ENCODE measurements at regions not wholly inside any gene's neighbourhood (a gene's known extent, or its start where the extent isn't known, plus 50 kb on each side); places are given as distances from the start of the nearest gene placed in this dataset.

DNA sequence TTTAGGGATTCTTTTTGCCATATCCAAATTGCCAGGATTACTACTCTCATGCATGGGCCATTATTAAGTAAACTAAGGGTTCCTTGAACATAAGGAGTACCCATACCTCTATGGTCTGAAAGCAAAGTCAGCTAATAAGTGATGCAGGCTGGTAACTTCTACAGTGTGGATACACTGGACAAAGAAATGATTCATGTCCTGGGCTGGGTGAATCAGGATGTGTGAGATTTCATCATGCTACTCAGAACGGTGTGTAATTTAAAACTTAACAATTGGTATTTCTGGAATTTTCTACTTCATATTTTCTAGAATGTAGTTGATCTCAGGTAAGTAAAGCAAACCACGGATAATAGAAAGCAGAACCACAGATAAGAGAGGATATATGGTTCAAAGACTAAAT lies 428.8 kb downstream of the CHSY3 start:
- Histone ChIP-seq H3K36me3 (no peaks in the 10 kb centered on the region), H3K27ac (no peak overlapping the region), H3K4me1 (no peaks in the 10 kb centered on the region), H3K27me3 (no peaks in the 10 kb centered on the region), H3K4me3 (no peak overlapping the region), H3K9me3 (no peaks in the 10 kb centered on the region)
- DNase-seq, result no peak
- WGBS, 2 donors (ENCODE audit: low coverage in 1 of 2), result 67 to 76% methylated on average over 2 of the region's 2 CpGs
- intact Hi-C loops (cut with DNase I; ENCODE audit: low total_unique reads), result no loop called here
- no peak for TF ChIP-seq EP300 (IDR thresholded peaks at IDR 0.05; ENCODE audit: low read depth)
- TF ChIP-seq, protein P1, sequence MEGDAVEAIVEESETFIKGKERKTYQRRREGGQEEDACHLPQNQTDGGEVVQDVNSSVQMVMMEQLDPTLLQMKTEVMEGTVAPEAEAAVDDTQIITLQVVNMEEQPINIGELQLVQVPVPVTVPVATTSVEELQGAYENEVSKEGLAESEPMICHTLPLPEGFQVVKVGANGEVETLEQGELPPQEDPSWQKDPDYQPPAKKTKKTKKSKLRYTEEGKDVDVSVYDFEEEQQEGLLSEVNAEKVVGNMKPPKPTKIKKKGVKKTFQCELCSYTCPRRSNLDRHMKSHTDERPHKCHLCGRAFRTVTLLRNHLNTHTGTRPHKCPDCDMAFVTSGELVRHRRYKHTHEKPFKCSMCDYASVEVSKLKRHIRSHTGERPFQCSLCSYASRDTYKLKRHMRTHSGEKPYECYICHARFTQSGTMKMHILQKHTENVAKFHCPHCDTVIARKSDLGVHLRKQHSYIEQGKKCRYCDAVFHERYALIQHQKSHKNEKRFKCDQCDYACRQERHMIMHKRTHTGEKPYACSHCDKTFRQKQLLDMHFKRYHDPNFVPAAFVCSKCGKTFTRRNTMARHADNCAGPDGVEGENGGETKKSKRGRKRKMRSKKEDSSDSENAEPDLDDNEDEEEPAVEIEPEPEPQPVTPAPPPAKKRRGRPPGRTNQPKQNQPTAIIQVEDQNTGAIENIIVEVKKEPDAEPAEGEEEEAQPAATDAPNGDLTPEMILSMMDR (IDR thresholded peaks at IDR 0.05), result no peak
- TF ChIP-seq POLR2AphosphoS5 (IDR thresholded peaks at IDR 0.05), result no peak
- no peak for TF ChIP-seq POLR2A (IDR thresholded peaks at IDR 0.05)
- in situ Hi-C loops (cut with MboI; ENCODE audit: low pct_ligation_motif_present in 1 of 4, low pct_unique_long_range_greater_than_20kb in 1 of 4, low sequenced_read_pairs in 3 of 4), result no loop called here

GRCh38 chr5:130331332-130331731 lies 427.1 kb downstream of the CHSY3 start:
- TF ChIP-seq POLR2A (IDR thresholded peaks at IDR 0.05), result no peak
- TF ChIP-seq, protein P1 (IDR thresholded peaks at IDR 0.05), result no peak
- no peaks in the 10 kb centered on the region for H3K9me3 ChIP-seq
- H3K27ac ChIP-seq, result no peak overlapping the region
- no peaks in the 10 kb centered on the region for H3K36me3 ChIP-seq
- in situ Hi-C loops (cut with MboI; ENCODE audit: low pct_ligation_motif_present in 1 of 4, low pct_unique_long_range_greater_than_20kb in 1 of 4, low sequenced_read_pairs in 3 of 4) (no loop called here), intact Hi-C loops (cut with DNase I; ENCODE audit: low total_unique reads) (no loop called here)
- 83 to 88% methylated on average over 1 to 3 of the region's 3 CpGs for WGBS, 2 donors (ENCODE audit: low coverage in 1 of 2)
- H3K27me3 ChIP-seq, result no peaks in the 10 kb centered on the region
- no peak for DNase-seq
- no peak overlapping the region for H3K4me3 ChIP-seq
- H3K4me1 ChIP-seq, result no peaks in the 10 kb centered on the region

DNA sequence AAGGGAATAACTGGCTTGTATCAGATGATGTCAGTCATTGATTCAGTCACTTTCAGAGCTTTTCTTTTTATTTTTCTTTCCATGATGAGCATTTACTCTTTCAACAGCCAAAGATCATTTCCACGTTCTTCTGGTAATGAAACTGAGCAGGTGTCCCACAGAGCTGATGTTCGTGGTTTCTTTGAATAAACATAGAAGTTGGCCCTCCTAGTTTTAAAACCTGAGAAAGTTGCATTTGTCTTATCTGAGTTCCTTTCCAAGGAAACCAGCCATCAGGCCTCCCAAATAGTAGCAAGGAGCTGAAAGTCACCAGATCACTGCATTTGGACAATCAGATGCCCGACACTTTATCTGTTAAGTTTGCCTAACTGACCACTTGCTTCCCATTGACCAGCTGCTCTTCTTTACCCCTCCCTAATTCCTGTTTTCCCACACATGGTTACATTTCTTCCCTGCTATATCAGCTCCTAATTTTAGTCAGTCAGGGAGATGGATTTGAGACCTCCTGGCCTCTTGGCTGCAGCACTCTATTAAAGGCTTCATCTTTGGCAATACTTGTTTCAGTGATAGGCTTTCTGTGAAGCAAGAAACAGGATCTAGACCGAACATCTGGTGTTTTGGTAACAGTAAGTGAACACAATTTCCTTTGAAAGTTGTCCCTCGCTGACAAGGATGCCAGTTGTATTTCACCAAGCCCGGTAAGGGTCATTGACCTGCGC lies 420.8 kb downstream of the CHSY3 start:
- Histone ChIP-seq H3K4me3 (no peak overlapping the region), H3K4me1 (no peaks in the 10 kb centered on the region), H3K36me3 (no peaks in the 10 kb centered on the region), H3K27ac (no peak overlapping the region), H3K9me3 (no peaks in the 10 kb centered on the region), H3K27me3 (no peaks in the 10 kb centered on the region)
- in situ Hi-C loops (cut with MboI; ENCODE audit: low pct_ligation_motif_present in 1 of 4, low pct_unique_long_range_greater_than_20kb in 1 of 4, low sequenced_read_pairs in 3 of 4) (no loop called here), intact Hi-C loops (cut with DNase I; ENCODE audit: low total_unique reads) (no loop called here)
- 72 to 76% methylated on average over 7 of the region's 7 CpGs for WGBS, 2 donors (ENCODE audit: low coverage in 1 of 2)
- no peak for DNase-seq
- TF ChIP-seq POLR2AphosphoS5 (IDR thresholded peaks at IDR 0.05), result no peak
- TF ChIP-seq, protein P1 (IDR thresholded peaks at IDR 0.05), result no peak
- no peak for TF ChIP-seq EP300 (IDR thresholded peaks at IDR 0.05; ENCODE audit: low read depth)
- no peak for TF ChIP-seq POLR2A (IDR thresholded peaks at IDR 0.05)

DNA sequence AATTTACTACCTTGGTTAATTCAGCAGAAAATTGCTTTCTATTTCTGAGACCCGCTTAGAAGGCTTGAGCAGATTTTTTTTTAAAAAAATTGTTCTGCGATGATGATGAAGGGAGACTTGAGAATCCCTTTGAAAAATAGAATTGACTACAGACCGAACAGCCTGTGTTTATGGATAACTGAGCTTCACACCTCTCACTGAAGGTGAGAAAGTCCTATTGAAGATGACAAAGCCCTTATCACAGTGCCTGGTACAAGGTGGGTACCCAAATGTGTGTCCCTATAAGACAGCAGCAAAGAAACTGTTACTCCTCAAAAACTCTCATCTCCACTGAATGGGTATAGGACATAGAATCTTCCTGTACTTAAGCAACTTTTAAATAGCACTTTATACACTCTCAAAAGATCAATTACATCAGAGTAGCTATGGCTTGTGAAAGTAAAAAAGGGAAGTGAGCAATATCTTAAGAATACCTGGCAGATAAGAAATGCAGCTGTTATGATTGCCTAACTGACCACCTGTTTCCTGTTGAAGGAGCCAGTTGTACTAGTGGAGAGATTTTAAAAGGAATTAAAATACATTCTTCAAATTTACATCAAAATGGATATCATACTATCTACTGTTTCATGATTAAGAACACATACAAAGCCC lies 419.7 kb downstream of the CHSY3 start:
- Histone ChIP-seq H3K4me3 (no peak overlapping the region), H3K27ac (no peak overlapping the region), H3K27me3 (no peaks in the 10 kb centered on the region), H3K9me3 (no peaks in the 10 kb centered on the region), H3K36me3 (no peaks in the 10 kb centered on the region), H3K4me1 (no peaks in the 10 kb centered on the region)
- intact Hi-C loops (cut with DNase I; ENCODE audit: low total_unique reads), result no loop called here
- WGBS, 2 donors (ENCODE audit: low coverage in 1 of 2), result 62 to 67% methylated on average over 1 to 3 of the region's 3 CpGs
- in situ Hi-C loops (cut with MboI; ENCODE audit: low pct_ligation_motif_present in 1 of 4, low pct_unique_long_range_greater_than_20kb in 1 of 4, low sequenced_read_pairs in 3 of 4), result no loop called here
- no peak for TF ChIP-seq POLR2A (IDR thresholded peaks at IDR 0.05)
- no peak for TF ChIP-seq POLR2AphosphoS5 (IDR thresholded peaks at IDR 0.05)
- no peak for TF ChIP-seq EP300 (IDR thresholded peaks at IDR 0.05; ENCODE audit: low read depth)
- TF ChIP-seq, protein P1 (IDR thresholded peaks at IDR 0.05), result no peak
- no peak for DNase-seq

All from transverse colon (tissue), 4 donors.